ENCODE measurements at regions not wholly inside any gene's neighbourhood (a gene's known extent, or its start where the extent isn't known, plus 50 kb on each side); places are given as distances from the start of the nearest gene placed in this dataset.

DNA sequence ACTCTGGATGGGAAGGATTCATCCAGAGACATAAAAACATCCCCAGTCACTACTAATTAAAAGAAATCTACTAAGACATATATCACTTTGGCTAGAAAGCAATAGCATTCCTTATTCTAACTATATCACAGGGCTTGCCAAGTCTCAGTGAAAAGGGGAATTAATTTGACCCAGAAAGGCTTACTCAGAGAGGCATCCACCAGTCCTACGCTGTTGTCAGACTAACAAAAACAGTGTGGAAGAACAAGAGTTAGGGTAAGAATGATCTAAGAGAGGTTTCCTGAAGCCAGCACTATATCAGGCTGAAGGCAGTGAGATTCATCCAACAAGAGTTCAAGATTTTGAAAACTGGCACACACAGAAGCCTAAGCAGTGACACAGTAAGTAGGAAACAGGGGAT lies 126.1 kb downstream of the GDAP2 start:
- DNase-seq (ENCODE audit: low read depth in 2 of 2): no peak

DNA sequence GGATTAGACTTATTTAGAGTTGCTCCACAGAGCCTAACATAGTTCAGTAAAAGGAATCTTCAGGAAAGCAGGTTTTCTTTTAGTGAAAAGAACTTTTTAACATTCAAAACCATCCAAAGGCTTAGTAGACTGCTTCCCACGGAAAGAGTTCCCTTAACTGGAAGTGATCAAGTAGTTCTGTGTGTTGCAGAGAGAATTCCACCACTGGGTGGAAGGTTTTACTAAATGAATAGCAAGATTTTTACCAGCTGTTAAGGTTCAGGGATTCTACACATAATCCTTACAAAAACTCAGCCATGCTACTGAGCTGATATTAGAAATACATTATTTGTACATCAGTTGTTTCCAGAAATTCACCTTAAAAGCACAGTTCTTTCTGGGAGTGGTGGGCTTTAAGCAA lies 119.7 kb downstream of the GDAP2 start:
- no peak for DNase-seq (ENCODE audit: low read depth in 2 of 2)

DNA sequence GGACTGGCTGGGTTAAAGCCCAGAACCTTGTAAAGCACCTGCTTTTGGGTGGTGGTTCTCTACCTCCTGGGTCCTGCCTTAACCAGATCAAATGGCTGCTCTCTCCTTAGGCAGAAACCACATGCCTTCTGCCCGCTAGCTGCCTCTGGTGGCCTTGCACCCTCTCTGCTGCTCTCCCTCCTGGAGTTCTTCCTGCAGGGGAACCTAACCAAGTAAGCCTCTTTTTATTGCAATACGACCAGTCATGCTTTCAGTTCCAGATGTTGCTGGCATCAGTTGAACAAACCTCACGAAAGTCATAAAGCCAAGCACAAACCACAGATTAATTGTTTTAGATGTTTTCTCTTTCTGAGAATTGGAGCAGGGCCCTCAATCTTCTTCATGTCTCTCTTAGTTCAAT lies 118.9 kb downstream of the GDAP2 start:
- DNase-seq (ENCODE audit: low read depth in 2 of 2): no peak

DNA sequence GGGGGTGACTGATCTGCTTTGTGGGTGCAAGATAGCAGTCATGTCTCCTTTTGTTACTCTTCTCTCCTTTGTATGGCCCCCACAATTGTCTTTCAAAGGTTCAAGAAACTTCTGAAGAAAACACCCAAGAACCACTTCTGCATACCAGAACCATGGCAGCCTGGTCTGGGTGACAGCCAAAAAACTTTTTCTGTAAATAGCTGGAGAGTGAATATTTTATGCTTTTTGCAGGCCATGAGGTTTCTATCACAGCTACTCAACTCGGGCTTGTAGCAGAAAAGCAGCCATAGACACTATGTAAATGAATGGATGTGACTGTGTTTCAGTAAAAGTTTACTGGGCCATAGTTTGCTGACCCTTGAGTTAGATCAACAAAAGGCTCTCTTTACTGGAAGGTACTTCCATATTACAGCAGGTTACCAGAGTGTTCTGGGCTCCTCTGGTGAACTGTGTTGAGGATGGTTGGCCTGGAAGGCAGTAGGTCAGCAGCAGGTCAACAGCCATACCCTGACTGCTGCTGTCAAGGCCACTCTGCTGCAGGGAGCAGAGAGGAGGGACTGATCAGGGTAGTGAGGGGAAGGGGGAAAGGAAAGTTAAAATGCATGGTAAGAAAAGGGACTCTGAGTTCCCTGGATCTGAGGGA lies 116.4 kb downstream of the GDAP2 start:
- DNase-seq (ENCODE audit: low read depth in 2 of 2): no peak

All from stimulated activated CD8-positive, alpha-beta memory T cell treated with anti-CD3 and anti-CD28 coated beads, Interleukin-2, amount 100 ng/mL, for 48 hours (primary cell).